ENCODE measurements at regions not wholly inside any gene's neighbourhood (a gene's known extent, or its start where the extent isn't known, plus 50 kb on each side); places are given as distances from the start of the nearest gene placed in this dataset.

- TF ChIP-seq EZH2phosphoT487 (IDR thresholded peaks at IDR 0.05; ENCODE audit: unreplicated experiment) (no peak), CTCF (conservative IDR thresholded peaks at IDR 0.05; ENCODE audit: low read depth in 2 of 2) (no peak), POLR2AphosphoS5 (IDR thresholded peaks at IDR 0.05; ENCODE audit: low read depth) (no peak), ETS1 (IDR thresholded peaks at IDR 0.05) (no peak), EZH2 (IDR thresholded peaks at IDR 0.05; ENCODE audit: low read depth, unreplicated experiment) (no peak), REST (IDR thresholded peaks at IDR 0.05; ENCODE audit: unreplicated experiment) (no peak), ZNF331 (CRISPR knock-in tag; IDR thresholded peaks at IDR 0.05; ENCODE audit: low read depth) (no peak), STAT1 (IDR thresholded peaks at IDR 0.05; ENCODE audit: unreplicated experiment) (no peak), ZNF114 (CRISPR knock-in tag; IDR thresholded peaks at IDR 0.05) (no peak), JUNB (IDR thresholded peaks at IDR 0.05; ENCODE audit: unreplicated experiment) (no peak), NANOG (IDR thresholded peaks at IDR 0.05; ENCODE audit: borderline replicate concordance) (no peak)
Observed at GRCh38 chr7:63012633-63013183, 985.9 kb upstream of the ZNF722 start.
